Fibroblast of lung (primary cell): ENCODE measurements at regions not wholly inside any gene's neighbourhood (a gene's known extent, or its start where the extent isn't known, plus 50 kb on each side); places are given as distances from the start of the nearest gene placed in this dataset.

Experiments
- DNase-seq, 2 donors: peaks; one replicate each; pipeline versions ENCODE4 v3.0.0 to v3.0.0-alpha.2; 2010; ENCODE audit warnings: low read depth in 2 of 2
- H2AFZ ChIP-seq: 2 replicates; pipeline ENCODE4 v1.5.1; 2012; ENCODE audit warnings: low read length, control low read depth, inconsistent platforms
- H3K27ac ChIP-seq: 2 replicates; pipeline ENCODE4 v1.5.1; 2011; ENCODE audit warnings: low read length, control low read depth; ENCODE audit not compliant: insufficient read depth
- H3K27me3 ChIP-seq: 2 replicates; pipeline ENCODE4 v1.5.1; 2011; ENCODE audit warnings: mild to moderate bottlenecking, low read length; ENCODE audit not compliant: control insufficient read depth, insufficient read depth
- H3K36me3 ChIP-seq: 2 replicates; pipeline ENCODE4 v1.5.1; 2011; ENCODE audit warnings: low read length; ENCODE audit not compliant: control insufficient read depth, insufficient read depth
- H3K4me1 ChIP-seq: 2 replicates; pipeline ENCODE4 v1.5.1; 2011; ENCODE audit warnings: low read length; ENCODE audit not compliant: control insufficient read depth, insufficient read depth; ENCODE audit errors: extremely low read depth
- H3K4me2 ChIP-seq: 2 replicates; pipeline ENCODE4 v1.5.1; 2011; ENCODE audit warnings: low read length, control low read depth; ENCODE audit not compliant: insufficient read depth; ENCODE audit errors: extremely low read depth
- H3K4me3 ChIP-seq, 4 experiments: fragments of 200-600 bp in 1 of 4; sonication (generic) in 1 of 4; replicated peaks in 1 of 4; 2 replicates each; pipeline ENCODE4 v1.5.1; 2011 to 2016; ENCODE audit warnings: low read length in 4 of 4, low read depth in 3 of 4, mild to moderate bottlenecking in 3 of 4, control low read depth in 2 of 4, inconsistent platforms in 1 of 4, mixed read lengths in 1 of 4; ENCODE audit not compliant: insufficient read depth in 1 of 4; ENCODE audit errors: control extremely low read depth in 1 of 4
- H3K79me2 ChIP-seq: 2 replicates; pipeline ENCODE4 v1.5.1; 2012; ENCODE audit warnings: mild to moderate bottlenecking, low read length, inconsistent platforms; ENCODE audit not compliant: control insufficient read depth, insufficient read depth
- H3K9ac ChIP-seq: 2 replicates; pipeline ENCODE4 v1.5.1; 2011; ENCODE audit warnings: mild to moderate bottlenecking, low read length, control low read depth; ENCODE audit not compliant: insufficient read depth
- H3K9me3 ChIP-seq: 2 replicates; pipeline ENCODE4 v1.5.1; 2012; ENCODE audit warnings: low read depth, low read length; ENCODE audit not compliant: control insufficient read depth, insufficient read depth
- H4K20me1 ChIP-seq: 2 replicates; pipeline ENCODE4 v1.5.1; 2011; ENCODE audit warnings: low read length; ENCODE audit not compliant: control insufficient read depth, insufficient read depth; ENCODE audit errors: extremely low read depth
- CTCF ChIP-seq, 2 donors: IDR thresholded peaks in 1 of 2; conservative IDR thresholded peaks in 1 of 2; 1 replicate in 1 of 2; 2 replicates in 1 of 2; pipeline ENCODE4 v1.5.1; 2011 to 2012; ENCODE audit warnings: low read length in 2 of 2, control low read depth in 1 of 2, inconsistent platforms in 1 of 2, low read depth in 1 of 2, mild to moderate bottlenecking in 1 of 2
- EZH2 ChIP-seq: IDR thresholded peaks from 2 replicates; pipeline ENCODE4 v1.5.1; 2012; ENCODE audit warnings: low read length, control low read depth, mild to moderate bottlenecking; ENCODE audit errors: missing control alignments

- Histone ChIP-seq H3K4me2 (no peak overlapping the region), H3K9ac (no peak overlapping the region), H3K4me1 (no peaks in the 10 kb centered on the region), H3K27me3 (no peaks in the 10 kb centered on the region), H3K27ac (no peak overlapping the region), H4K20me1 (no peaks in the 10 kb centered on the region), H3K79me2 (no peaks in the 10 kb centered on the region), H2AFZ (no peak overlapping the region), H3K36me3 (no peaks in the 10 kb centered on the region), H3K4me3 (no peak overlapping the region), H3K9me3 (no peaks in the 10 kb centered on the region)
- TF ChIP-seq CTCF (conservative IDR thresholded peaks at IDR 0.05 in 1 of 2, IDR thresholded peaks at IDR 0.05 in 1 of 2; ENCODE audit: low read depth in 1 of 2, low read length in 2 of 2) (no peak), EZH2 (no peak)
- DNase-seq = no peak
Measured at GRCh38 chr1:73587080-73587479, 610.9 kb downstream of the LRRIQ3 start.

GRCh38 chr1:73577206-73577605 lies 620.8 kb downstream of the LRRIQ3 start:
- H3K27ac ChIP-seq = no peak overlapping the region
- TF ChIP-seq EZH2 (no peak), CTCF (conservative IDR thresholded peaks at IDR 0.05 in 1 of 2, IDR thresholded peaks at IDR 0.05 in 1 of 2; ENCODE audit: low read depth in 1 of 2, low read length in 2 of 2) (no peak)
- H3K27me3 ChIP-seq = no peaks in the 10 kb centered on the region

GRCh38 chr1:73576083-73576482 lies 621.9 kb downstream of the LRRIQ3 start:
- Histone ChIP-seq H3K4me3 (no peak overlapping the region), H3K4me2 (no peak overlapping the region), H3K27ac (no peak overlapping the region), H2AFZ (no peak overlapping the region), H3K36me3 (no peaks in the 10 kb centered on the region), H3K9ac (no peak overlapping the region), H3K79me2 (no peaks in the 10 kb centered on the region), H4K20me1 (no peaks in the 10 kb centered on the region), H3K9me3 (no peaks in the 10 kb centered on the region), H3K4me1 (no peaks in the 10 kb centered on the region), H3K27me3 (no peaks in the 10 kb centered on the region)
- no peak for TF ChIP-seq EZH2
- no peak for TF ChIP-seq CTCF (conservative IDR thresholded peaks at IDR 0.05 in 1 of 2, IDR thresholded peaks at IDR 0.05 in 1 of 2; ENCODE audit: low read depth in 1 of 2, low read length in 2 of 2)
- no peak for DNase-seq

More at GRCh38 chr1:73577206-73577605, 620.8 kb downstream of the LRRIQ3 start:
- H3K4me3 ChIP-seq = no peak overlapping the region
- H3K9ac ChIP-seq = no peak overlapping the region
- H3K9me3 ChIP-seq = no peaks in the 10 kb centered on the region
- no peak overlapping the region for H2AFZ ChIP-seq
- no peaks in the 10 kb centered on the region for H3K79me2 ChIP-seq
- H3K4me2 ChIP-seq = no peak overlapping the region
- no peaks in the 10 kb centered on the region for H3K4me1 ChIP-seq
- H4K20me1 ChIP-seq = no peaks in the 10 kb centered on the region
- DNase-seq = no peak
- H3K36me3 ChIP-seq = no peaks in the 10 kb centered on the region
